ENCODE measurements at regions not wholly inside any gene's neighbourhood (a gene's known extent, or its start where the extent isn't known, plus 50 kb on each side); places are given as distances from the start of the nearest gene placed in this dataset.

- DNase-seq (ENCODE audit: low spot score) (no peak), ATAC-seq (no peak)
- Mint-ChIP-seq H3K36me3 (ENCODE audit: low read depth) (no peaks in the 10 kb centered on the region), H3K9me3 (no peaks in the 10 kb centered on the region), H3K4me1 (peaks cover 8% of the 10 kb centered on the region; the same call in 2 of the 3 replicates), H3K4me3 (no peak overlapping the region), H3K27me3 (ENCODE audit: insufficient read depth, low read depth, poor library complexity) (peaks cover 2% of the 10 kb centered on the region), H3K27ac (no peak overlapping the region)
- H3K27ac ChIP-seq (ENCODE audit: low read depth): no peak overlapping the region
- no peaks in the 10 kb centered on the region for H3K27me3 ChIP-seq (ENCODE audit: insufficient read depth)
- H3K4me2 ChIP-seq: no peak overlapping the region
- H3F3A ChIP-seq (replicated peaks; ENCODE audit: low read depth): no peaks in the 10 kb centered on the region
- H3K79me2 ChIP-seq (replicated peaks; ENCODE audit: insufficient read depth): no peaks in the 10 kb centered on the region
- H3K4me3 ChIP-seq: no peak overlapping the region
- H3K36me3 ChIP-seq (ENCODE audit: insufficient read depth): no peaks in the 10 kb centered on the region
- TF ChIP-seq NANOG (IDR thresholded peaks at IDR 0.05; ENCODE audit: borderline replicate concordance) (no peak), CREB1 (CRISPR knock-in tag; IDR thresholded peaks at IDR 0.05; ENCODE audit: low read depth) (no peak), ZNF331 (CRISPR knock-in tag; IDR thresholded peaks at IDR 0.05; ENCODE audit: low read depth) (no peak), POLR2AphosphoS5 (IDR thresholded peaks at IDR 0.05; ENCODE audit: low read depth) (no peak), JUNB (IDR thresholded peaks at IDR 0.05; ENCODE audit: unreplicated experiment) (no peak), ZNF114 (CRISPR knock-in tag; IDR thresholded peaks at IDR 0.05) (no peak), EZH2 (IDR thresholded peaks at IDR 0.05; ENCODE audit: low read depth, unreplicated experiment) (no peak), STAT1 (IDR thresholded peaks at IDR 0.05; ENCODE audit: unreplicated experiment) (no peak), CTCF (conservative IDR thresholded peaks at IDR 0.05; ENCODE audit: low read depth in 2 of 2) (no peak), REST (IDR thresholded peaks at IDR 0.05; ENCODE audit: unreplicated experiment) (no peak), EZH2phosphoT487 (IDR thresholded peaks at IDR 0.05; ENCODE audit: unreplicated experiment) (no peak)
- TF ChIP-seq, protein P1, sequence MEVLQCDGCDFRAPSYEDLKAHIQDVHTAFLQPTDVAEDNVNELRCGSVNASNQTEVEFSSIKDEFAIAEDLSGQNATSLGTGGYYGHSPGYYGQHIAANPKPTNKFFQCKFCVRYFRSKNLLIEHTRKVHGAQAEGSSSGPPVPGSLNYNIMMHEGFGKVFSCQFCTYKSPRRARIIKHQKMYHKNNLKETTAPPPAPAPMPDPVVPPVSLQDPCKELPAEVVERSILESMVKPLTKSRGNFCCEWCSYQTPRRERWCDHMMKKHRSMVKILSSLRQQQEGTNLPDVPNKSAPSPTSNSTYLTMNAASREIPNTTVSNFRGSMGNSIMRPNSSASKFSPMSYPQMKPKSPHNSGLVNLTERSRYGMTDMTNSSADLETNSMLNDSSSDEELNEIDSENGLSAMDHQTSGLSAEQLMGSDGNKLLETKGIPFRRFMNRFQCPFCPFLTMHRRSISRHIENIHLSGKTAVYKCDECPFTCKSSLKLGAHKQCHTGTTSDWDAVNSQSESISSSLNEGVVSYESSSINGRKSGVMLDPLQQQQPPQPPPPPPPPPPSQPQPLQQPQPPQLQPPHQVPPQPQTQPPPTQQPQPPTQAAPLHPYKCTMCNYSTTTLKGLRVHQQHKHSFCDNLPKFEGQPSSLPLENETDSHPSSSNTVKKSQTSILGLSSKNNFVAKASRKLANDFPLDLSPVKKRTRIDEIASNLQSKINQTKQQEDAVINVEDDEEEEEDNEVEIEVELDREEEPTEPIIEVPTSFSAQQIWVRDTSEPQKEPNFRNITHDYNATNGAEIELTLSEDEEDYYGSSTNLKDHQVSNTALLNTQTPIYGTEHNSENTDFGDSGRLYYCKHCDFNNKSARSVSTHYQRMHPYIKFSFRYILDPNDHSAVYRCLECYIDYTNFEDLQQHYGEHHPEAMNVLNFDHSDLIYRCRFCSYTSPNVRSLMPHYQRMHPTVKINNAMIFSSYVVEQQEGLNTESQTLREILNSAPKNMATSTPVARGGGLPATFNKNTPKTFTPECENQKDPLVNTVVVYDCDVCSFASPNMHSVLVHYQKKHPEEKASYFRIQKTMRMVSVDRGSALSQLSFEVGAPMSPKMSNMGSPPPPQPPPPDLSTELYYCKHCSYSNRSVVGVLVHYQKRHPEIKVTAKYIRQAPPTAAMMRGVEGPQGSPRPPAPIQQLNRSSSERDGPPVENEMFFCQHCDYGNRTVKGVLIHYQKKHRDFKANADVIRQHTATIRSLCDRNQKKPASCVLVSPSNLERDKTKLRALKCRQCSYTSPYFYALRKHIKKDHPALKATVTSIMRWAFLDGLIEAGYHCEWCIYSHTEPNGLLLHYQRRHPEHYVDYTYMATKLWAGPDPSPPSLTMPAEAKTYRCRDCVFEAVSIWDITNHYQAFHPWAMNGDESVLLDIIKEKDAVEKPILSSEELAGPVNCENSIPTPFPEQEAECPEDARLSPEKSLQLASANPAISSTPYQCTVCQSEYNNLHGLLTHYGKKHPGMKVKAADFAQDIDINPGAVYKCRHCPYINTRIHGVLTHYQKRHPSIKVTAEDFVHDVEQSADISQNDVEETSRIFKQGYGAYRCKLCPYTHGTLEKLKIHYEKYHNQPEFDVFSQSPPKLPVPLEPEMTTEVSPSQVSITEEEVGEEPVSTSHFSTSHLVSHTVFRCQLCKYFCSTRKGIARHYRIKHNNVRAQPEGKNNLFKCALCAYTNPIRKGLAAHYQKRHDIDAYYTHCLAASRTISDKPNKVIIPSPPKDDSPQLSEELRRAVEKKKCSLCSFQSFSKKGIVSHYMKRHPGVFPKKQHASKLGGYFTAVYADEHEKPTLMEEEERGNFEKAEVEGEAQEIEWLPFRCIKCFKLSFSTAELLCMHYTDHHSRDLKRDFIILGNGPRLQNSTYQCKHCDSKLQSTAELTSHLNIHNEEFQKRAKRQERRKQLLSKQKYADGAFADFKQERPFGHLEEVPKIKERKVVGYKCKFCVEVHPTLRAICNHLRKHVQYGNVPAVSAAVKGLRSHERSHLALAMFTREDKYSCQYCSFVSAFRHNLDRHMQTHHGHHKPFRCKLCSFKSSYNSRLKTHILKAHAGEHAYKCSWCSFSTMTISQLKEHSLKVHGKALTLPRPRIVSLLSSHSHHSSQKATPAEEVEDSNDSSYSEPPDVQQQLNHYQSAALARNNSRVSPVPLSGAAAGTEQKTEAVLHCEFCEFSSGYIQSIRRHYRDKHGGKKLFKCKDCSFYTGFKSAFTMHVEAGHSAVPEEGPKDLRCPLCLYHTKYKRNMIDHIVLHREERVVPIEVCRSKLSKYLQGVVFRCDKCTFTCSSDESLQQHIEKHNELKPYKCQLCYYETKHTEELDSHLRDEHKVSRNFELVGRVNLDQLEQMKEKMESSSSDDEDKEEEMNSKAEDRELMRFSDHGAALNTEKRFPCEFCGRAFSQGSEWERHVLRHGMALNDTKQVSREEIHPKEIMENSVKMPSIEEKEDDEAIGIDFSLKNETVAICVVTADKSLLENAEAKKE (CRISPR knock-in tag; IDR thresholded peaks at IDR 0.05): no peak
- TF ChIP-seq, protein P2, sequence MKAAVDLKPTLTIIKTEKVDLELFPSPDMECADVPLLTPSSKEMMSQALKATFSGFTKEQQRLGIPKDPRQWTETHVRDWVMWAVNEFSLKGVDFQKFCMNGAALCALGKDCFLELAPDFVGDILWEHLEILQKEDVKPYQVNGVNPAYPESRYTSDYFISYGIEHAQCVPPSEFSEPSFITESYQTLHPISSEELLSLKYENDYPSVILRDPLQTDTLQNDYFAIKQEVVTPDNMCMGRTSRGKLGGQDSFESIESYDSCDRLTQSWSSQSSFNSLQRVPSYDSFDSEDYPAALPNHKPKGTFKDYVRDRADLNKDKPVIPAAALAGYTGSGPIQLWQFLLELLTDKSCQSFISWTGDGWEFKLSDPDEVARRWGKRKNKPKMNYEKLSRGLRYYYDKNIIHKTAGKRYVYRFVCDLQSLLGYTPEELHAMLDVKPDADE (IDR thresholded peaks at IDR 0.05): no peak
- H3K9me2 ChIP-seq (ENCODE audit: insufficient read depth): no peaks in the 10 kb centered on the region
- H4K20me1 ChIP-seq (replicated peaks; ENCODE audit: insufficient read depth): no peaks in the 10 kb centered on the region
- H3K4me1 ChIP-seq (ENCODE audit: insufficient read depth): no peaks in the 10 kb centered on the region
- H2AFZ ChIP-seq: no peak overlapping the region
Measured at GRCh38 chr7:82578430-82578829, 134.9 kb upstream of the CACNA2D1 start.

All from GM23338 (cell line).